Dedifferentiated amniotic fluid mesenchymal stem cell (primary cell): ENCODE measurements at regions not wholly inside any gene's neighbourhood (a gene's known extent, or its start where the extent isn't known, plus 50 kb on each side); places are given as distances from the start of the nearest gene placed in this dataset.

ENCODE experiments used
- DNase-seq: peaks from one replicate; pipeline ENCODE4 v3.0.0-alpha.2; 2016; ENCODE audit errors: extremely low spot score

- DNase-seq, result no peak
These were observed 75.6 kb upstream of the CIBAR2 start for GRCh38 chr16:85187886-85188285.

GRCh38 chr16:85188822-85189672, 76.8 kb upstream of the CIBAR2 start:
- no peak for DNase-seq

- DNase-seq, result no peak
These were observed 78.3 kb upstream of the CIBAR2 start for GRCh38 chr16:85190572-85190971.

GRCh38 chr16:85191341-85191965, 79.2 kb upstream of the CIBAR2 start:
- no peak for DNase-seq

GRCh38 chr16:85192238-85193114, 80.2 kb upstream of the CIBAR2 start:
- DNase-seq, result no peak

- no peak for DNase-seq
These were observed 80.8 kb upstream of the CIBAR2 start for GRCh38 chr16:85193115-85193493.

GRCh38 chr16:85193876-85194275, 81.6 kb upstream of the CIBAR2 start:
- no peak for DNase-seq

GRCh38 chr16:85194307-85195270, 82.3 kb upstream of the CIBAR2 start:
- no peak for DNase-seq

- no peak for DNase-seq
These were observed 83.0 kb upstream of the CIBAR2 start for GRCh38 chr16:85195271-85195647.

GRCh38 chr16:85195900-85196772, 83.9 kb upstream of the CIBAR2 start:
- no peak for DNase-seq

- no peak for DNase-seq
These were observed 84.7 kb upstream of the CIBAR2 start for GRCh38 chr16:85196976-85197375.

GRCh38 chr16:85197611-85198566, 85.6 kb upstream of the CIBAR2 start:
- DNase-seq, result no peak

GRCh38 chr16:85199069-85199725, 86.9 kb upstream of the CIBAR2 start:
- DNase-seq, result no peak

- DNase-seq, result no peak
These were observed 87.6 kb upstream of the CIBAR2 start for GRCh38 chr16:85199880-85200279.

- DNase-seq, result no peak
These were observed 88.4 kb upstream of the CIBAR2 start for GRCh38 chr16:85200471-85201278.

GRCh38 chr16:85201574-85201973, 89.3 kb upstream of the CIBAR2 start:
- no peak for DNase-seq

- DNase-seq, result no peak
These were observed 89.9 kb upstream of the CIBAR2 start for GRCh38 chr16:85202051-85202601.
